GM19035 (cell line): ENCODE measurements at regions not wholly inside any gene's neighbourhood (a gene's known extent, or its start where the extent isn't known, plus 50 kb on each side); places are given as distances from the start of the nearest gene placed in this dataset.

Experiments used
- ATAC-seq: cut with Tn5 transposase; IDR thresholded peaks from one replicate; pipeline ENCODE4 v1.9.1; 2021; ENCODE audit not compliant: unreplicated experiment

GRCh38 chr6:43923376-43924221, 153.6 kb downstream of the VEGFA start:
- ATAC-seq: no peak

- no peak for ATAC-seq
Observed at GRCh38 chr6:43922426-43923375, 152.7 kb downstream of the VEGFA start.

GRCh38 chr6:43921548-43922425, 151.8 kb downstream of the VEGFA start:
- no peak for ATAC-seq

GRCh38 chr6:43921039-43921438, 151.0 kb downstream of the VEGFA start:
- no peak for ATAC-seq

GRCh38 chr6:43919774-43920173, 149.8 kb downstream of the VEGFA start:
- no peak for ATAC-seq

- ATAC-seq: no peak
Observed at GRCh38 chr6:43917878-43918382, 147.9 kb downstream of the VEGFA start.

GRCh38 chr6:43916924-43917877, 147.2 kb downstream of the VEGFA start:
- ATAC-seq: no peak

GRCh38 chr6:43915986-43916923, 146.2 kb downstream of the VEGFA start:
- no peak for ATAC-seq

- no peak for ATAC-seq
Observed at GRCh38 chr6:43915208-43915869, 145.3 kb downstream of the VEGFA start.

- no peak for ATAC-seq
Observed at GRCh38 chr6:43914272-43915147, 144.5 kb downstream of the VEGFA start.

GRCh38 chr6:43913375-43914271, 143.6 kb downstream of the VEGFA start:
- no peak for ATAC-seq

- no peak for ATAC-seq
Observed at GRCh38 chr6:43912598-43913371, 142.8 kb downstream of the VEGFA start.

GRCh38 chr6:43912116-43912577, 142.1 kb downstream of the VEGFA start:
- ATAC-seq: no peak

- no peak for ATAC-seq
Observed at GRCh38 chr6:43911354-43912115, 141.5 kb downstream of the VEGFA start.
